H1 (cell line): ENCODE measurements at regions not wholly inside any gene's neighbourhood (a gene's known extent, or its start where the extent isn't known, plus 50 kb on each side); places are given as distances from the start of the nearest gene placed in this dataset.

ENCODE experiments used
- CTCF ChIA-PET: fragments of 300-600 bp; sonication (Branson Sonifier 250); formaldehyde crosslinking; loops from one replicate; lab custom pipeline; 2021; ENCODE audit not compliant: partially characterized antibody; lab: Charles Lee
- POLR2A ChIA-PET: fragments of 300-600 bp; sonication (Branson Sonifier 250); formaldehyde crosslinking; loops from one replicate; lab custom pipeline; 2021; ENCODE audit warnings: inconsistent platforms; ENCODE audit not compliant: partially characterized antibody; lab: Charles Lee
- DNase-seq, 2 experiments: peaks; one replicate each; pipeline versions ENCODE4 v3.0.0 to v3.0.0-alpha.2; 2010 to 2022; ENCODE audit warnings: low spot score in 2 of 2, low read depth in 1 of 2, mixed read lengths in 1 of 2
- FAIRE-seq: peaks from 2 replicates; lab custom pipeline; 2011; peaks lifted over from hg19 to GRCh38; lab: Jason Lieb, UNC
- H2AFZ ChIP-seq: 2 replicates; pipeline ENCODE4 v1.8.1; 2012; ENCODE audit warnings: low read length, inconsistent platforms
- H2AK5ac ChIP-seq: 2 replicates; pipeline ENCODE4 v1.6.1; 2013; ENCODE audit warnings: low read depth, low read length
- H2BK120ac ChIP-seq: replicated peaks from 2 replicates; pipeline ENCODE3; 2013; ENCODE audit warnings: low read depth, low read length, inconsistent platforms
- H2BK12ac ChIP-seq: 2 replicates; pipeline ENCODE4 v1.6.1; 2013; ENCODE audit warnings: low read depth, low read length
- H2BK15ac ChIP-seq: 2 replicates; pipeline ENCODE4 v1.6.1; 2013; ENCODE audit warnings: low read length
- H2BK20ac ChIP-seq: 2 replicates; pipeline ENCODE4 v1.6.1; 2013; ENCODE audit warnings: low read length
- H2BK5ac ChIP-seq: 2 replicates; pipeline ENCODE4 v1.6.1; 2013; ENCODE audit warnings: low read depth, low read length
- H3K14ac ChIP-seq: 2 replicates; pipeline ENCODE4 v1.6.1; 2013; ENCODE audit warnings: inconsistent platforms; ENCODE audit not compliant: insufficient read length
- H3K18ac ChIP-seq: 2 replicates; pipeline ENCODE4 v1.6.1; 2013; ENCODE audit warnings: low read length; ENCODE audit errors: extremely low read depth
- H3K23ac ChIP-seq: 2 replicates; pipeline ENCODE4 v1.6.1; 2013; ENCODE audit warnings: inconsistent platforms; ENCODE audit not compliant: insufficient read length
- H3K23me2 ChIP-seq: 2 replicates; pipeline ENCODE4 v1.6.1; 2013; ENCODE audit warnings: low read depth, low read length
- H3K27ac ChIP-seq: 2 replicates; pipeline ENCODE4 v1.6.1; 2011; ENCODE audit warnings: low read depth, low read length, inconsistent platforms
- H3K27me3 ChIP-seq, 4 experiments: replicated peaks in 1 of 4; 1 replicate in 1 of 4; 2 replicates in 3 of 4; pipeline versions ENCODE4 v1.6.1 to v1.8.1; 2011 to 2013; ENCODE audit warnings: low read length in 3 of 4, mild to moderate bottlenecking in 3 of 4, inconsistent platforms in 2 of 4, mixed read lengths in 2 of 4, moderate library complexity in 1 of 4; ENCODE audit not compliant: control insufficient read depth in 3 of 4, insufficient read depth in 3 of 4; ENCODE audit errors: extremely low read depth in 1 of 4
- H3K36me3 ChIP-seq, 4 experiments: 2 replicates each; pipeline versions ENCODE4 v1.6.1 to v1.8.1; 2011 to 2013; ENCODE audit warnings: mild to moderate bottlenecking in 4 of 4, low read length in 3 of 4, moderate library complexity in 2 of 4, control low read depth in 1 of 4, inconsistent platforms in 1 of 4; ENCODE audit not compliant: insufficient read depth in 4 of 4, control insufficient read depth in 2 of 4
- H3K4ac ChIP-seq: replicated peaks from 2 replicates; pipeline ENCODE3; 2013; ENCODE audit warnings: low read length, low read depth, mixed read lengths, inconsistent platforms; ENCODE audit not compliant: insufficient read length
- H3K4me1 ChIP-seq, 4 experiments: replicated peaks in 1 of 4; 1 replicate in 1 of 4; 2 replicates in 3 of 4; pipeline versions ENCODE4 v1.6.1 to v1.8.1; 2011 to 2013; ENCODE audit warnings: low read length in 3 of 4, inconsistent platforms in 2 of 4, mixed read lengths in 1 of 4; ENCODE audit not compliant: insufficient read depth in 4 of 4, control insufficient read depth in 3 of 4
- H3K4me2 ChIP-seq, 2 experiments: 2 replicates each; pipeline versions ENCODE4 v1.6.1 to v1.8.1; 2011 to 2013; ENCODE audit warnings: low read depth in 2 of 2, low read length in 2 of 2, control low read depth in 1 of 2, inconsistent platforms in 1 of 2, mild to moderate bottlenecking in 1 of 2; ENCODE audit not compliant: insufficient read depth in 1 of 2
- H3K4me3 ChIP-seq, 4 experiments: fragments of 200-600, 300-600 bp in 1 of 4; sonication (generic), shearing (Covaris generic), sonication (Bioruptor Twin) in 1 of 4; 2 replicates each; pipeline versions ENCODE4 v1.5.1 to v1.8.1; 2011 to 2016; ENCODE audit warnings: low read length in 4 of 4, low read depth in 3 of 4, control low read depth in 2 of 4, inconsistent platforms in 2 of 4, mild to moderate bottlenecking in 2 of 4, mixed read lengths in 1 of 4, moderate library complexity in 1 of 4; ENCODE audit not compliant: insufficient read depth in 2 of 4; ENCODE audit errors: extremely low read depth in 1 of 4
- H3K56ac ChIP-seq: replicated peaks from 2 replicates; pipeline ENCODE3; 2013; ENCODE audit warnings: low read depth, mild to moderate bottlenecking, mixed read lengths, low read length, inconsistent platforms; ENCODE audit not compliant: insufficient read length
- H3K79me1 ChIP-seq: 2 replicates; pipeline ENCODE4 v1.6.1; 2013; ENCODE audit warnings: low read depth, low read length, control low read depth
- H3K79me2 ChIP-seq, 2 experiments: 2 replicates each; pipeline versions ENCODE4 v1.6.1 to v1.8.1; 2012 to 2013; ENCODE audit warnings: low read length in 2 of 2, mild to moderate bottlenecking in 2 of 2, inconsistent platforms in 1 of 2; ENCODE audit not compliant: insufficient read depth in 2 of 2, control insufficient read depth in 1 of 2
- H3K9ac ChIP-seq, 4 experiments: replicated peaks in 1 of 4; 1 replicate in 1 of 4; 2 replicates in 3 of 4; pipeline versions ENCODE4 v1.6.1 to v1.8.1; 2011 to 2013; ENCODE audit warnings: low read depth in 3 of 4, low read length in 3 of 4, control low read depth in 2 of 4, mild to moderate bottlenecking in 2 of 4, moderate library complexity in 2 of 4, inconsistent platforms in 1 of 4; ENCODE audit errors: extremely low read depth in 1 of 4
- H3K9me3 ChIP-seq, 2 experiments: 2 replicates each; pipeline versions ENCODE4 v1.6.1 to v1.8.1; 2012 to 2013; ENCODE audit warnings: mild to moderate bottlenecking in 2 of 2, moderate library complexity in 2 of 2, control low read depth in 1 of 2, inconsistent platforms in 1 of 2, low read depth in 1 of 2, low read length in 1 of 2, mixed read lengths in 1 of 2; ENCODE audit not compliant: insufficient read depth in 2 of 2
- H4K20me1 ChIP-seq, 2 experiments: replicated peaks in 1 of 2; 2 replicates each; pipeline versions ENCODE3 to v1.8.1; 2011 to 2013; ENCODE audit warnings: inconsistent platforms in 2 of 2, low read length in 2 of 2, mild to moderate bottlenecking in 1 of 2; ENCODE audit not compliant: insufficient read depth in 2 of 2, control insufficient read depth in 1 of 2
- H4K5ac ChIP-seq: 2 replicates; pipeline ENCODE4 v1.6.1; 2013; ENCODE audit warnings: low read length, low read depth, mixed read lengths, inconsistent platforms; ENCODE audit not compliant: insufficient read length
- H4K8ac ChIP-seq: 2 replicates; pipeline ENCODE4 v1.8.0; 2013; ENCODE audit warnings: mild to moderate bottlenecking, moderate library complexity, low read length, inconsistent platforms; ENCODE audit not compliant: insufficient read depth; ENCODE audit errors: extremely low read depth
- H4K91ac ChIP-seq: replicated peaks from 2 replicates; pipeline ENCODE3; 2013; ENCODE audit warnings: low read length, mixed read lengths, inconsistent platforms; ENCODE audit not compliant: insufficient read length
- CHD2 ChIP-seq: IDR thresholded peaks from 2 replicates; pipeline ENCODE4 v1.6.1; 2012; ENCODE audit warnings: low read length, improper control_type of control experiment
- CTCF ChIP-seq, 3 experiments: IDR thresholded peaks; 1 replicate in 2 of 3; 2 replicates in 1 of 3; pipeline versions ENCODE4 v1.5.1 to v1.6.1; 2011; ENCODE audit warnings: low read length in 3 of 3, mild to moderate bottlenecking in 3 of 3, inconsistent platforms in 2 of 3, low read depth in 1 of 3, moderate library complexity in 1 of 3; ENCODE audit not compliant: insufficient read depth in 1 of 3; ENCODE audit errors: control extremely low read depth in 1 of 3
- GTF2F1 ChIP-seq: IDR thresholded peaks from 2 replicates; pipeline ENCODE4 v1.6.1; 2012; ENCODE audit warnings: low read depth, low read length, improper control_type of control experiment, borderline replicate concordance
- HDAC6 ChIP-seq: IDR thresholded peaks from one replicate; pipeline ENCODE4 v1.7.1; 2012; ENCODE audit warnings: low read depth, mild to moderate bottlenecking, inconsistent platforms, low read length, moderate library complexity
- POLR2AphosphoS5 ChIP-seq: IDR thresholded peaks from 2 replicates; pipeline ENCODE4 v1.6.1; 2011; ENCODE audit warnings: low read depth, low read length
- RNF2 ChIP-seq: fragments of 200-900, 300-1000 bp; sonication (generic); IDR thresholded peaks from 2 replicates; pipeline ENCODE4 v1.7.1; 2016; ENCODE audit warnings: borderline replicate concordance, low read depth, mild to moderate bottlenecking, antibody characterized with exemption, low read length; ENCODE audit not compliant: poor library complexity, severe bottlenecking; ENCODE audit errors: missing control alignments
- SRF ChIP-seq: IDR thresholded peaks from 2 replicates; pipeline ENCODE4 v1.6.1; 2011; ENCODE audit warnings: mild to moderate bottlenecking, low read depth, low read length, moderate library complexity
- TAF1 ChIP-seq: IDR thresholded peaks from 2 replicates; pipeline ENCODE4 v1.6.1; 2011; ENCODE audit warnings: mild to moderate bottlenecking, low read depth, low read length
- WGBS, 2 experiments: shearing (Covaris generic) in 1 of 2; methylation state at CpG; one replicate each; pipeline versions ENCODE4 v1.1.6 to v1.1.7; 2013 to 2015; ENCODE audit warnings: low lambda C conversion rate in 2 of 2, mixed read lengths in 2 of 2, inconsistent platforms in 1 of 2, low coverage in 1 of 2, missing lambda C conversion rate in 1 of 2; ENCODE audit not compliant: insufficient replicate concordance in 2 of 2, insufficient coverage in 1 of 2, insufficient read length in 1 of 2; ENCODE audit errors: extremely low coverage in 1 of 2, missing lambda C conversion rate in 1 of 2; 5-methylcytosine and 5-hydroxymethylcytosine counted together

GRCh38 chr4:79057772-79058171 lies 118.5 kb upstream of the PAQR3 start:
- Histone ChIP-seq H2BK5ac (no peak overlapping the region), H2BK20ac (no peak overlapping the region), H3K27ac (no peak overlapping the region), H2BK120ac (no peak overlapping the region), H4K20me1 (no peaks in the 10 kb centered on the region), H4K8ac (no peak overlapping the region), H3K23me2 (no peaks in the 10 kb centered on the region), H3K9me3 (no peaks in the 10 kb centered on the region), H3K56ac (no peak overlapping the region), H2BK12ac (no peak overlapping the region), H3K18ac (no peak overlapping the region), H2AFZ (no peak overlapping the region), H3K4ac (no peak overlapping the region), H3K79me1 (no peaks in the 10 kb centered on the region), H3K14ac (no peak overlapping the region), H3K36me3 (no peaks in the 10 kb centered on the region), H3K9ac (no peak overlapping the region), H4K5ac (no peak overlapping the region), H2BK15ac (no peak overlapping the region), H3K4me2 (no peak overlapping the region), H4K91ac (no peak overlapping the region), H3K23ac (no peak overlapping the region), H3K4me3 (no peak overlapping the region), H3K79me2 (no peaks in the 10 kb centered on the region), H3K27me3 (no peaks in the 10 kb centered on the region), H2AK5ac (no peak overlapping the region), H3K4me1 (no peaks in the 10 kb centered on the region)
- TF ChIP-seq CTCF (IDR thresholded peaks at IDR 0.05; ENCODE audit: control extremely low read depth in 1 of 3, insufficient read depth in 1 of 3, low read depth in 1 of 3, low read length in 3 of 3) (no peak), CHD2 (no peak), HDAC6 (no peak), GTF2F1 (no peak), TAF1 (no peak), SRF (no peak), RNF2 (no peak), POLR2AphosphoS5 (no peak)
- 95% methylated on average over 2 of the region's 2 CpGs; no CpG with 5 or more reads in 1 of the 2 experiments for WGBS, 2 experiments
- CTCF ChIA-PET: interaction anchor here (1.5 kb wide), 1 partner anchor 17 kb away, joined by 3 read pairs; no protein-coding TSS in a partner anchor
- POLR2A ChIA-PET: no interaction called here
- DNase-seq (no peak), FAIRE-seq (no peak)
